ENCODE measurements at regions not wholly inside any gene's neighbourhood (a gene's known extent, or its start where the extent isn't known, plus 50 kb on each side); places are given as distances from the start of the nearest gene placed in this dataset.

- Histone ChIP-seq H3K4me1 (no peaks in the 10 kb centered on the region), H3K36me3 (no peaks in the 10 kb centered on the region), H3K27ac (no peak overlapping the region), H3K9me3 (no peaks in the 10 kb centered on the region), H3K27me3 (no peaks in the 10 kb centered on the region), H3K4me3 (no peak overlapping the region)
- WGBS, 2 donors: 58 to 63% methylated on average over 8 of the region's 8 CpGs
- no peak for DNase-seq
- intact Hi-C loops (cut with DNase I): no loop called here
- TF ChIP-seq, protein P1, sequence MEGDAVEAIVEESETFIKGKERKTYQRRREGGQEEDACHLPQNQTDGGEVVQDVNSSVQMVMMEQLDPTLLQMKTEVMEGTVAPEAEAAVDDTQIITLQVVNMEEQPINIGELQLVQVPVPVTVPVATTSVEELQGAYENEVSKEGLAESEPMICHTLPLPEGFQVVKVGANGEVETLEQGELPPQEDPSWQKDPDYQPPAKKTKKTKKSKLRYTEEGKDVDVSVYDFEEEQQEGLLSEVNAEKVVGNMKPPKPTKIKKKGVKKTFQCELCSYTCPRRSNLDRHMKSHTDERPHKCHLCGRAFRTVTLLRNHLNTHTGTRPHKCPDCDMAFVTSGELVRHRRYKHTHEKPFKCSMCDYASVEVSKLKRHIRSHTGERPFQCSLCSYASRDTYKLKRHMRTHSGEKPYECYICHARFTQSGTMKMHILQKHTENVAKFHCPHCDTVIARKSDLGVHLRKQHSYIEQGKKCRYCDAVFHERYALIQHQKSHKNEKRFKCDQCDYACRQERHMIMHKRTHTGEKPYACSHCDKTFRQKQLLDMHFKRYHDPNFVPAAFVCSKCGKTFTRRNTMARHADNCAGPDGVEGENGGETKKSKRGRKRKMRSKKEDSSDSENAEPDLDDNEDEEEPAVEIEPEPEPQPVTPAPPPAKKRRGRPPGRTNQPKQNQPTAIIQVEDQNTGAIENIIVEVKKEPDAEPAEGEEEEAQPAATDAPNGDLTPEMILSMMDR (IDR thresholded peaks at IDR 0.05): no peak
- peak in 3 of 4 donors; percentile 29 to 74 (median 67) for ATAC-seq
- no peak for FAIRE-seq
Observed at GRCh38 chr7:132065193-132065988, 509.0 kb upstream of the PODXL start.

DNA sequence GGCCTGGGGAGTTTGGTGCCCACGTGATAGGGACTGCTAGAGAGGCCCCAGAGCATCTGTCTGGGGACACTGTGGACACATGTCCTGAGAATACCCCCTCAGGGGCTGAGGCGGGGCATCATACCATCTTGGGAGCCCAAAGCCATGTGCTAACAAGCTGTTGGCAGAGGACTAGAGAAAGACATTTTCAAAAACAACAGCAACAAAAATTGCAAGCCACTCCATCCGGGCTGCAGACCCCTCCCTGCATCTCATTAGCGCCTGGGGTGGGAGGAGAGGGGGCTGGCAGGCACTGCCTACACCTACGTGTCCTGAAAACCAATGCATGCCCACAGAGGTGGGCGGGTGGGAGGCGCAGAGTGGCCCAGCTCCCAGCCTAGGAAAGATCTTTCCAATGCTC is 507.4 kb upstream of the PODXL start:
- ATAC-seq (no peak), FAIRE-seq (no peak), DNase-seq (no peak)
- Histone ChIP-seq H3K27me3 (no peaks in the 10 kb centered on the region), H3K36me3 (no peaks in the 10 kb centered on the region), H3K4me3 (no peak overlapping the region), H3K4me1 (no peaks in the 10 kb centered on the region), H3K9me3 (no peaks in the 10 kb centered on the region), H3K27ac (no peak overlapping the region)
- intact Hi-C loops (cut with DNase I): no loop called here
- TF ChIP-seq, protein P1 (IDR thresholded peaks at IDR 0.05): no peak
- 64 to 67% methylated on average over 7 of the region's 7 CpGs for WGBS, 2 donors

- intact Hi-C loops (cut with DNase I): no loop called here
- TF ChIP-seq, protein P1 (IDR thresholded peaks at IDR 0.05): no peak
- DNase-seq (no peak), FAIRE-seq (no peak), ATAC-seq (no peak)
- no peaks in the 10 kb centered on the region for H3K4me1 ChIP-seq
- H3K27ac ChIP-seq: no peak overlapping the region
- H3K4me3 ChIP-seq: no peak overlapping the region
- no peaks in the 10 kb centered on the region for H3K36me3 ChIP-seq
- no peaks in the 10 kb centered on the region for H3K27me3 ChIP-seq
- 82 to 88% methylated on average over 2 of the region's 2 CpGs for WGBS, 2 donors
- H3K9me3 ChIP-seq: no peaks in the 10 kb centered on the region
Observed at GRCh38 chr7:132061937-132062336, 505.5 kb upstream of the PODXL start.

- no peaks in the 10 kb centered on the region for H3K27me3 ChIP-seq
- no peaks in the 10 kb centered on the region for H3K4me1 ChIP-seq
- ATAC-seq (no peak), DNase-seq (no peak), FAIRE-seq (no peak)
- intact Hi-C loops (cut with DNase I): no loop called here
- H3K9me3 ChIP-seq: no peaks in the 10 kb centered on the region
- H3K27ac ChIP-seq: no peak overlapping the region
- no peaks in the 10 kb centered on the region for H3K36me3 ChIP-seq
- 49 to 57% methylated on average over 4 of the region's 4 CpGs for WGBS, 2 donors
- no peak overlapping the region for H3K4me3 ChIP-seq
- TF ChIP-seq, protein P1 (IDR thresholded peaks at IDR 0.05): no peak
Observed at GRCh38 chr7:132059141-132059540, 502.7 kb upstream of the PODXL start.

- TF ChIP-seq, protein P1 (IDR thresholded peaks at IDR 0.05): no peak
- H3K4me3 ChIP-seq: no peak overlapping the region
- H3K27ac ChIP-seq: no peak overlapping the region
- no peaks in the 10 kb centered on the region for H3K36me3 ChIP-seq
- no peak for FAIRE-seq
- no peaks in the 10 kb centered on the region for H3K4me1 ChIP-seq
- 55 to 70% methylated on average over 9 of the region's 9 CpGs for WGBS, 2 donors
- ATAC-seq: no peak
- DNase-seq: no peak
- no peaks in the 10 kb centered on the region for H3K27me3 ChIP-seq
- H3K9me3 ChIP-seq: no peaks in the 10 kb centered on the region
- intact Hi-C loops (cut with DNase I): no loop called here
Observed at GRCh38 chr7:132055336-132056120, 499.1 kb upstream of the PODXL start.

All from pancreas (tissue), 10 donors.